Epithelial cell of esophagus (primary cell): ENCODE measurements at regions not wholly inside any gene's neighbourhood (a gene's known extent, or its start where the extent isn't known, plus 50 kb on each side); places are given as distances from the start of the nearest gene placed in this dataset.

ENCODE experiments used
- DNase-seq: peaks from one replicate; pipeline ENCODE4 v3.0.0; 2010; ENCODE audit warnings: low read depth
- H3K4me3 ChIP-seq: 2 replicates; pipeline ENCODE4 v1.5.1; 2011; ENCODE audit warnings: mild to moderate bottlenecking, low read length, control low read depth
- CTCF ChIP-seq: IDR thresholded peaks from 2 replicates; pipeline ENCODE4 v1.5.1; 2011; ENCODE audit warnings: low read depth, mild to moderate bottlenecking, low read length, control low read depth, inconsistent platforms; ENCODE audit not compliant: insufficient read depth; ENCODE audit errors: missing control alignments

DNA sequence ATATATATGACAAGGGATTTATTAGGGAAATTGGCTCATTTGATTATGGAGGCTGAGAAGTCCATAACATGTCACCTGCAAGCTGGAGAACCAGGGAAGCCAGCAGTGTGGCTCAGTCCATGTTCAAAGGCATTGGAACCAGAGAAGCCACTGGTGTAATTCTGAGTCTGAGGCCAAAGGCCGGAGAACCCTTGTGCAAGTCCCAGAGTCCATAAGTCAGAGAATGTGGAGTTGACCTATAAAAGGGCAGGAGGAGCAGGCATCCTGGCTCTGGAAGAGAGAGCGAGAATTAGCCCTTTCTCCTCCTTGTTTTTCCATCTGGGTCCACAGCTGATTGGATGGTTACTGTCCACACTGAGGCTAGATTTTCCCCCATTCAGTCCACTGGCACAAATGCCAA lies 319.8 kb downstream of the IGSF11 start:
- H3K4me3 ChIP-seq, result no peak overlapping the region
- no peak for TF ChIP-seq CTCF
- no peak for DNase-seq

DNA sequence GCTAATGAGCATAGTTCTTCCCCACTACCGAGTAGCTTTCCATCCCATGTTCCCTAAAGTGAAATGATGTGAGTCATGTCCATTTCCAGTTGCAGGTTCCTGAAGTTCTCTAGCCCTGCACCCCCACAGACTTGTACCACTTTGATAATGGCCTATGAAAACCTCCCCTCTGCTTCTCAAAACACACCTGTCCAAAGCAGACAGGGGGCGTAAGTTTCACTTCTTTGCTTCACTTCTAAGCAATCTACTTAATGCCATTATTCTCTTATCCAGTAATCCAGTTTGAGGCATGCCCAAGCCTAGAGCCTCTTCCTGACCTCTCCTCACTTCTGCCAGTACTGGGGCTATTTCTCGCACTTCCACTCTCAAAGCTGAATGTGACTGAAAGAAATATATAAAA lies 305.1 kb downstream of the IGSF11 start:
- H3K4me3 ChIP-seq, result no peak overlapping the region
- DNase-seq, result no peak
- TF ChIP-seq CTCF, result no peak

- no peak for DNase-seq
- TF ChIP-seq CTCF, result no peak
- no peak overlapping the region for H3K4me3 ChIP-seq
Observed at GRCh38 chr3:118734664-118735063, 300.0 kb downstream of the IGSF11 start.

DNA sequence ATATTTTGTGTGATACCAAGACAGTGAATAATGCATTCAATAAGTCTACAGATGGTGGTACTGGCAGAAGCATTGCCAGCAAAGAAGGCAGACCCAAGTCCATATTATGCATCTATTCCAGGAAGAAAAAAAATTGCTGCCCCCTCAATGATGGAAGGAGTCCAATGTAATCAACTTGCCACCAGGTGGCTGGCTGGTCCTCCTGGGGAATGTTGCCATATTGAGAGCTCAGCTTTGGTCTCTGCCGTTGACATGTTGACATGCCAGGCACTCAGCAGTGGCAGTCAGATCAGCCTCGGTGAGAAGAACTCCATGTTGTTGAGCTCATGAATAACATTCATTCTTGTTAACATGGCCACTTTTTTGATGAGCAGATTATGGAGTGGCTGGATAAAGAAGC lies 298.5 kb downstream of the IGSF11 start:
- no peak overlapping the region for H3K4me3 ChIP-seq
- no peak for TF ChIP-seq CTCF
- DNase-seq, result no peak

DNA sequence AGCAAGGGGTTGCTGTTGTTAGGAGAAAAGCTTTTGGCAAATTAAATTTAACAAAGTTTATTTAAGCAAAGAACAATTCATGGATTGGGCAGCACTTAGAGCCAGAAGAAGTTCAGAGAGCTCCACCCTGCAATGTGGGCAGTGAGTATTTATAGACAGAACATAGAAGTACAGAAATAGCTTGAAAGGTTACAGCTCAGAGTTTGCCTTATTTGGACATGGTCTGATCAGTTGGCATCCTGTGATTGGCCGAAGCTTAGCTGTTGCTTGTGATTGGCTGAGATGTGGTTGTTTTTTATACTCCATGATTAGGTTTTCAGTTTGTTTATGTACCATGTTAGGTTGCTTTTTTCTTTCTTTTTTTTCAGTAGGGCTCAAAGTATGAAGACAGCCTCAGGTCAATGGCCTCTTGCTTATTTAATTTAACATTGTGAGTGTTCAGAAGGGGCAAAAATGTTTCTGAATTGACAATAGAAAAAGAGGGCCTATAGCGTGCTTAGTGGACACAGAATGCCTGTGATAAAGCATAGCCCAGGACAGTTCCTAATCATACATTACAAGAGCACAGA lies 293.8 kb downstream of the IGSF11 start:
- no peak for TF ChIP-seq CTCF
- no peak overlapping the region for H3K4me3 ChIP-seq
- DNase-seq, result no peak

DNA sequence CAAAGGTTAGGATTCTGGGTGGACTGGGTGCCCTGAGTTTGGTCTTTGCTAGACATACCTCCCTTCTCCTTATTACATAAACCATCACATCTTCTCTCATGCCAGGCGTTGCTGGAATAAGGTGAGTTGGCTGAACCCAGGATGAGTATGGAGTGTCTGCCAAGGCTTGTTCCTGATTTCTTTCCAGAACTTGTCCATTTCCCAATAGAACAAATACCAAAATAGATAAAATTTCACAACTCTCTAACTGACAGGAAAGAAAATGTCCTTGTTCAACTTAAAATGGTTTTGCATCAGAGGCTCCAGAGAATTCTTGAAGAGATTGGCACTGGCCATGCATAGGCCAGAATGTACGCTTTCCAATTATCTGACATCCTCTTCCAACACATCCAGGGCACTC lies 291.9 kb downstream of the IGSF11 start:
- DNase-seq, result no peak
- no peak for TF ChIP-seq CTCF
- H3K4me3 ChIP-seq, result no peak overlapping the region

GRCh38 chr3:118744186-118744585 lies 290.5 kb downstream of the IGSF11 start:
- TF ChIP-seq CTCF, result no peak
- no peak for DNase-seq
- no peak overlapping the region for H3K4me3 ChIP-seq
